ENCODE measurements at regions not wholly inside any gene's neighbourhood (a gene's known extent, or its start where the extent isn't known, plus 50 kb on each side); places are given as distances from the start of the nearest gene placed in this dataset.

DNA sequence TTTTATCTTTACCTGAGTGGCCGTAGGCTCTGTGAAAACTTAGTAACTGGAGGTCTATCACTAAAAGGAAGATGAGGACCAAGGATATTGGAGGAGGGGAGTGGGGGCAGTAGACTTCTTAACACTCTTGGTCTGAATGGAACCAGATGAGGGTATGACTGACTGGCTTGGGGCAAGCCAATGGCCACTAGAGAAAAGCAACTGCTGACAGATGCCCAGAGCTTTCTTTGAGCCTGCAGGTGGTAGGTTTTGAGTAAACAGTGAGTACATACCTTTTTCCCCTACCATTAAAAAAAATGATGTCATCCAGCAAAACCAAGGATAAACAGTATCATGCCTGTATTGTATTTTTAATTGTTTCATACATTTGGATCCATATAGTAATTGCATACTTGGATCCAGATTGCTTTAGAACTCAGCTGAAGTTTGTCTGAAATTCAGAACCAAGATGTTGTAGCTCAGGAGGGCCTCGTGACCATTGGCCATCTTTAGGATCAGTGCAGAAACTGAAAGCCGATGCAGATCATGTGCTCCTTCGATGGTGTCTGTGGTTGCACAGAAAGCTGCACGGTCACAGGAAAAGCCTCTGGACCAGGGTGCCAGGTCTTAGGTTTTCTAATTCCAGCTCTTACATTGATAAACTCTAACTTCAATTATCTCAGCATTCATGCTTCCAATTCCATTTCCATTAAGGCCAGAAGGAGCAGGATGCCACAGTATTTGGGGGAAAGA is 131.0 kb downstream of the PDGFRA start:
- DNase-seq (ENCODE audit: low read depth, low spot score) = no peak

DNA sequence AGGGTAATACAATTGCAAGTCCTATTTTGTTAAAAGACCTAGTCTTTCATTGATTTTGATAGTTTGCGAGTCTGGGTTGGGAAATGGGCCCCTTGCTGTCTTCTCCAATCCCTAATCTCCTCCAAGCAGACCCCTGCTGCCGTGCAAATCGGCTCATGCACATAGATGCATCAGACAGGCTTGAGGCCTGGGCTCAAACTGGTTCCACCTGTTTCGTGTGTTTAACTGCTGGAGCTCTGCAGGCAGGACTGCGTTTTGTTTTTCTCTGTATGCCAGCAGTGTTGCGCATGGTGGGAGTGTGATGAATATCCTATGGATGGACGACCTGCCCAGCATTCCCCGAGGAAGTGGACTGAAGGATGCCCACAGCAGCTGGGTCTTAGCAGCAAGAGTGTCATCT is 133.9 kb downstream of the PDGFRA start:
- DNase-seq (ENCODE audit: low read depth, low spot score) = no peak

DNA sequence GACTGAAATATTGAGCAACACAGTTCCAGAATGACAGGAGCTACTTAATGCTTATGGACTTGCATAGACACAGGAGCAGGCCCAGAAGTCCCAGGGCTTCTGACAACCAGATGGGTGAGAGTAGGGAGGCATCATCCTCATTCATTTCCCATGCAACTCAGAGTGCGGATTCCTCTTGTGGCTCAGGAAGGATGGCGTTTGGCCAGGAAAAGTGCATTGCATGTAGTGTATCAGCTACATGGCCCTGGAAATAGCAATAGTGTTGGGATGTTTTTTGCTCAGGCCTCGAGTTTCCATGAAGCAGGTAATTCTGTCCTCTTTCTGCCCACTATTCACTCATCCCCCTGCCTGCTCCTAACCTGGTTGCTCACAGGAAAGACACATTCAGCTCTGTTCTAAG is 136.6 kb downstream of the PDGFRA start:
- DNase-seq (ENCODE audit: low read depth, low spot score) = no peak

DNA sequence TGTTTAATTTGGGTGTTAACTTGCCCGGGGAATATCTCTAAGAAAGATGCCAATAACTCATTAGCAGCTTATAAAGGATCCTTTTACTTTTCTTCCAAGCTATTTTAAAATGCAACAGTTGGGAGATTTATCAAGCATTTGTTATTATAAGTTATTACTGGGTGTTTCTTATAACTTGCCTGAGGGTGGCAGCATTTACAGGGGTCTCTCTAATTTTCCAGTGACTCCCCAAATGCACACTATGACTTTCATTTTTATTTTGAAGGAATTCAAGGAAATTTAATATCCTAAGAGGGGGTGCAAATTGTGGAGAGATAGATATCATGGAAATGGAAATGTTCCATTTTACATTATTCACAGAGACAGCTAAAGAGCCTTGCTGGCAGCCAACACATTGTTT is 138.0 kb downstream of the PDGFRA start:
- no peak for DNase-seq (ENCODE audit: low read depth, low spot score)

DNA sequence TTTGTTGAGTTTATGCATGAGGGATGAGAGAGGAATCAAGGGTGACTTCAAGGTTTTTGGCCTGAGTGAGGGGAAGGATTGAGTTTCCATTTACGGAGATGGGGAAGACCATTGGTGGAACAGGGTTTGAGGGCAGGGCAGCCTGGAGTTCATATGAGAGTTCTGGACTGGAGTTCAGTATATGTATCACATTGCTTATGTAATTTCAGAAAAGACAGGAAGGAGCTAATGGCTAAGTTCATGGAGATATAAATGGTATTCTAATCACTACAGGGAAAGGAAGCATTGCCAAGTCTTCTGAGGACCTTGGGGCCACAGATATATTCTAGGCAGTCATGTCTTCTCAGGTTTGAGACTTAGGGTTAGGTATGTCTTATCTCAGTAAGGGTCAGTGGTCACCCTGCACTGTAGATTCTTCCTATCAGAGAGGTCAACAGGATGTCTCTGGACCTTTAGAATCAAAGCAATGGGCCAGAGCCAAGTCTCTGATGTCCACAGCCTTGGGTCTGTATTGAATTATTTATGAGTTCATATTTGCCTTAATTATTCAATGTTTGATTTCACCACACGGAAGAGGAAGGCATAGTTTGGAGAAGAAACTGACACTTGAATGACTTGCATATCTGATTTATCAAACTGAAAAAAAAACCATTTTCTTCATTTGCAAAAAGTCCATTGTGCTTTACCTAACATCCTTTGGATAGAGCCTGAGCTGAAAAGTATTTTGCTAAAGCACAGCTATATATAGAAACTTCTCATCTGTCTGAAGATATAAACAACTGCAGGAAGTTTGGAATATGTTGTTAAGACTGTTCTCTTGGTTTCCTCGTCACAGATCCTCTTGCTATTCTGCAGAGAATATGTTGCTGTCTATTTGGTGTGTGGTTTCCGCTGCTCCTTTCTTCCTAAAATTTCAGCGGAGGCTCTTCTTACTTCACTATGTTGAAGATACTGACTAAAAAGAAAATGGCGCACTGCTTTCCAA is 139.5 kb downstream of the PDGFRA start:
- no peak for DNase-seq (ENCODE audit: low read depth, low spot score)

DNA sequence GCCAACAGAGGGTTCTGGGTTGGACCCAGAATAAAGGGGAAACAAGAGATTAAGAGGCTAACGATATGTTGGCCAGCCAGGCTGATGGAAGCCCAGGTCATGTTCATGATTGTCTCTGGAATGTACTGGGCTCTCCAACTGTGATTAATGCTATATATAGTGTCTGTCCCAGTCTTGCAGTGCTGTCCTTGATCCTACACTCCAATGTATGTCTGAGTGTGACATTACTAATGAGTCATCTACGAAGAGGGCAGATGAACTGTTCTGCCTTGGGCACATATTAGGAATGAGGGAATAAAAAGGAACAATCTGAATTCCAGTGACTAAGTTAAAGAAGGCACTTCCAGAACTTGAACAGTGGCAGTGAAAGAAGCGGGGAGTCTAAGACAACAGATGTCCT is 142.1 kb downstream of the PDGFRA start:
- DNase-seq (ENCODE audit: low read depth, low spot score) = no peak

DNA sequence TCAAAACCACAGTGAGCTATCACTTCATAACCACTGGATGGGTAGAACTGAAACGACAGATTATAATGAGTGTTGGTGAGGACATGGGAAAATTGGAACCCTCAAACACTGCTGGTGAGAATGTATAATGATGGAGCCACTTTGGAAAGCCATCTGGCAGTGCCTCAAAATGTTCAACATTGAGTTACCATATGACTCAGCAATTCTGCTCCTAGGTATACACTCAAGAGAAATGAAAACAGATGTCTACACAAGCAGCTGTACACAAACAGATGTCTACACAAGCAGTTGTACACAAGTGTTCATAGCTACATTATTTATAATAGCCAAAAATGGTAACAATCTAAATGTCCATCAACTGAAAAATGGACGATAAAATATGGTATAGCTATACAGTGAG is 143.9 kb downstream of the PDGFRA start:
- no peak for DNase-seq (ENCODE audit: low read depth, low spot score)

DNA sequence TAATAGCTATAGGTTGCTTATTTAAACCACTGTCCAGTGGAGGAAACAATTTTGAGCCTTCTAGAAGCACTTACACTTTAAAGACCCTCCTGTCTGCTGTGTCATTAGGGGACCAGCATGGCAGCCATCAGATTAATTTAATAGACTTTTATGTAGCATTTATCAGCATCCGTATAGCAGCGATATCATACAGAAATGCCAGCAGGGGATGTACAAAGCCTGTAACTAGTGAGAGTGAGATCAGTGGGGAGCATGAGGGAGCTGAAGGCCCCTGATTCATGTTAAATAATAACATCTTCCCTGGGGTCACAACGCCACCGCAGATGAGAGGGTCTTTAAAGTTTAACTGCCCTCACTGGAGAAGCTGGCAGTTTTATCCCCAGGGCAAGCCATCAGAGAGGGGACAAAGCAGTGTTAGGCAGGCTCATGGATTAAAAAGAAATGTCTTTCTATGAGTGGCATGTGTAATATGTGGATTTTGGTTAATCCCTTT is 144.7 kb downstream of the PDGFRA start:
- no peak for DNase-seq (ENCODE audit: low read depth, low spot score)

DNA sequence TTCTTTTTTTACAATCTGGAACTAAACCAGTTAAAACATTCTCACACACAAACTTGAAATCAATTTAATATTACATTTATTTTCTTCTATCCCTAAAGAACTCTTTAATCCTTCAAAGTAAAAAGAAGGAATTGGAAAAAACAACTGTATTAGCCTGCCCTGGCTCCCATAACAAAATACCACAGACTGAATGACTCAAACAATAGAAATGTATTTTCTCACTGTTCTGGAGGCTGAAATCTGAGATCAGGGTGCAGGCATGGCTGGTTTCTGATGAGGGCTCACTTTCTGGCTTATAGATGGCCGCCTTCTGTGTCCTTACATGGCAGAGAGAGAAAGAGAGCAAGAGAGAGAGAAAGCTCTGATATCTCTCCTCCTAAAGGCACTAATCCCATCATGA is 149.4 kb downstream of the PDGFRA start:
- no peak for DNase-seq (ENCODE audit: low read depth, low spot score)

DNA sequence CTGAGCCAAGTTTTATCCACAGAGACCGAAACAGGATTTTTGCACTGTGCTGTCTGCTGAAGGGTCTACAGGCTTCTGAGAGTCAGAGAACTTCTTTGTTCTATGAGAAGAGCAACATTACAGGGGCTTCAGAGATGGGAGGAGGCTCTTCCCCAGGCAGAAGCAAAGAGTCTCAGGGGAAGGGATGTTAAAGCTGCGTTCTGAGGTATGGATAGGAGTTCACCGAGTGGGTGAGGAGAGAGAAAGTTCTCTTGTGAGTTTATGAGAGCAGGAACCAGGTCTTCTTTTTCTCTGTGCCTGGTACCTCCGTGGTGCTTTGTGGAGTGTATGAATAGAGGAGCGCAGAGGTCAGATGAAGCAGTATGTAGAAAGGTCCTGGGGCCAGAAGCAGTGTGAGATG is 155.1 kb downstream of the PDGFRA start:
- DNase-seq (ENCODE audit: low read depth, low spot score) = no peak

DNA sequence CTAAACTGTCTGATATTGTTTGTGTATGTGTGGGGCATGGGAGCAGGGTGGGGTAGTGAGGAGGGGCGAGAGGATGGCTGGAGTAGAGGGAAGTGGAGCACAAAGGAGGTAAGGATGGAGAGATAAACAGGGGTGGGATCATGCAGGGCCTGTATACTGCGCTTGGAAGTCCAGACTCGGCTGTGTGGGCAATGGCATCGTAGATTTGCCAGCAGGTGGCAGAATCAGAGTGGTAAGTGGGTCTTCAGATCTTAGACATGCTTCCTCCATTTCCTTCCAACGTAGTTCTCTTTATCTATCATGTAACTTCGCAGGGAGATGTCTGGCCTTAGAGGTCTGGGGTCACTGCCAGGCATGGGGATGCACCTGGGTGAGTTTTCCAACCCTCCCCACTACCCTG is 155.5 kb downstream of the PDGFRA start:
- no peak for DNase-seq (ENCODE audit: low read depth, low spot score)

DNA sequence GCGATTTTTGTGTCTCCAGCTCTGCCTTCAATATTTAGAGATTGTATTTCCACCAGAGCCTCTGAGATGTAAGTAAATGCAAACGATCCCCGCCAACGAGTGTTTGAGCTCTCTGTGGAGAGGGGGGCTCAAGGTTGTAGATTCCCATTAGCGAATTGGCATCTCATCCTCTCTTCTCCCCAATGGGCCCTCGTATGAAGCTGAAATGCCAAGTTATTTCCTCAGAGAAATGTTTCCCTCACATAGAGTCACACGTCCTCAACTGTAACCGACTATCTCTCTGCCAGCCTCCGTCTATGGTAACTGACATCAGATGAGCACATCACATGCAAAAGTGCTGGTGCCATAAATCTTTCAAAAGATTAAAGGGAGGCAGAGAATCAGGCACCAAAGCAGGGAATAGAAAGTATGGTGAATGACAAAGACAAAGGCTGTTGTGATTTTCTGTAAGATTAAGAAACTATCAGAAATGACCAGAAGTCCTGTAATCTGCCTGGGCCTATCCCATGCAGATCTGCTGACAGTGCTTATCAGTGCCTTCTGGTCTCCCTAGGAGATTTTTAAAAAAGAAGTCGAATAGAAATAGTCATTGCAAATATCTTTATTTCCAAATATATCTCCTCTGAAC is 157.1 kb downstream of the PDGFRA start:
- DNase-seq (ENCODE audit: low read depth, low spot score) = no peak

DNA sequence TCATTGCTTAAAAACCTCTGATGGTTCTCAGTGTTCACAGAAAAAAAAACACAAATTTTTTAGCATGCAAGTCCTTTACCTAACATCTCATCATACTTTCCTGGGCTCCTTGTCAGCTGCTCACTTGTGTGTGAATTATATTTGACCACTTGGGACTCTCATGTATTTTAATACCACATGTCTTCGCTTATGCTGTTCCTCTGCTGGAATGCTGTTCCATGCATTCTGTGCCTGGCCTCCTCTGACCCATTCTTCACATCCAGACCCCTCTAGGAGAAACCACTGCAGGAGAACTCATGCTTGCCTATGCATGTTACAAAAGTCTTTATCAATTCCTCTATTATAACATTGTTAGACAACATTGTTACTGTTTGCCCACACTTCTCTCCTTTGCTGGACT is 157.6 kb downstream of the PDGFRA start:
- DNase-seq (ENCODE audit: low read depth, low spot score) = no peak

DNA sequence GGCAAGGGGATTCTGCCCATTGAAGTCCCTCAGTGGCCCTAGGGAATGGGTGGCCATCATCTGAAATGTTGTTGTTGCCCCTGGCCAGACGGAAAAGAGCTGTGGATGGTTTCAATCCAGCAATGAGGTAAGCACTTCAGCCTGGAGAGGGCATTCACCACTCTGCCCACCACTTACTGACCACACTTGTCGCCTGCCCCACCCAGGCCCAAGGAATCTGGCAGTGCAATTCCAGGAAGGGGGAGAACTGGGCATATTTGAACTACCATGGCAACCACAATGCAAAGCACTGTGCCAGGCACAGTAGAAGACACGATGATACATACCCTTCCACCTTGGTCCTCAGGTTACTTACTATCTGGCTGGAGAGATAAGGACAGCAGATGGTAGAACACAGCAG is 161.6 kb downstream of the PDGFRA start:
- DNase-seq (ENCODE audit: low read depth, low spot score) = no peak

DNA sequence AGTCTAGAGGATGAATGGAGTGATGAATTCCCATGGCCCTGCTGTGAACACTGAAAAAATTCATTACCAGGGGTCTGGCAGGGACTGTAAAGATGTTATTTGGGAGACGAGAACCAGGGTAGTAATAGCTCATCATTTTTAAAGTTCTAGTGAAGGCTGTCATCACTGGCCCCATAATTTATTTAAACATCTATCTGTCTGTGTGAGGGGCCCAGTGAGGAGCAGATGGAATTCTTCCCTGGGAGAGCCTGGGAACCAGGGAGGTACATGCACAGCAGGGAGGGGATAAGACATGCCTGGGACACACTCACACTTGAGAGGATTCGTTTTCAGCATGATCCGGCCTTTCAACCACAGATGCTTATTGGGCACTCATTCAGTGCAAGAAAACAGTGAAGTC is 162.0 kb downstream of the PDGFRA start:
- DNase-seq (ENCODE audit: low read depth, low spot score) = no peak

DNA sequence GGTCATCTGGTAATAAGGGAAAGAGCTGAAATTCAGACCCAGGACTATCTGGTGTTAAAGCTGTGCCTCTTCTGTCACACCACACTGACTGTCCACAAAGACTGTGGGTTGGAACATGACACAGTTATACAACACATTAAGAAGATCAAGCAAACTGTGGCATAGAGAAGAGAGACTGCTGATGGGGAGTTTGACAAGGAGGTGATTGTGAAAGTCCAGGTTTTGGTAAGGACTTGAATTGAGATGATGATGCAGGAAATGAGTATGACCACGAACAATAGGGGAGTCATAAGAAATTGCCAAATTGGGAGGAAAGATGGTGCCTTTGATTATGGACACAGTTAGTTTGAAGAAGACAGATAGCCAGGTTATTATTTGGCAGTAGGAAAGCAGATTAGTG is 163.4 kb downstream of the PDGFRA start:
- no peak for DNase-seq (ENCODE audit: low read depth, low spot score)

DNA sequence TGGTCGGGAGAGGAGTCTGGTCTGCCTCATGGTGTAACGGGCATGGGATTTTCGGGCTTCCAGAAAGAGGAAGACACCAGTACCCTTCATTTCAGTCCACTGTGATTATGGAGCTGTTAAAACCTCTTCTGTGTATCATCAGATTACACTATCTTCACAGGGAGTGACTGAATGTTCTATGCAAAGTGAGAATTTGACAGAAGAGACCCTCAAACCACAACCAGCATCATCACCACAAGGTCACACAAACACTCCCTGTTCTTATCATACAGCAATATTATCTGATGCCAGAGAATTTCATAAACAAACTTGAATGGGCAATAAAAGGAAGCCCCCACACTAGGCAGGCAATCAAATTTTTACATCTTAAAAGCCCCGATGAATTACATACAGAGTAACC is 164.2 kb downstream of the PDGFRA start:
- DNase-seq (ENCODE audit: low read depth, low spot score) = no peak

DNA sequence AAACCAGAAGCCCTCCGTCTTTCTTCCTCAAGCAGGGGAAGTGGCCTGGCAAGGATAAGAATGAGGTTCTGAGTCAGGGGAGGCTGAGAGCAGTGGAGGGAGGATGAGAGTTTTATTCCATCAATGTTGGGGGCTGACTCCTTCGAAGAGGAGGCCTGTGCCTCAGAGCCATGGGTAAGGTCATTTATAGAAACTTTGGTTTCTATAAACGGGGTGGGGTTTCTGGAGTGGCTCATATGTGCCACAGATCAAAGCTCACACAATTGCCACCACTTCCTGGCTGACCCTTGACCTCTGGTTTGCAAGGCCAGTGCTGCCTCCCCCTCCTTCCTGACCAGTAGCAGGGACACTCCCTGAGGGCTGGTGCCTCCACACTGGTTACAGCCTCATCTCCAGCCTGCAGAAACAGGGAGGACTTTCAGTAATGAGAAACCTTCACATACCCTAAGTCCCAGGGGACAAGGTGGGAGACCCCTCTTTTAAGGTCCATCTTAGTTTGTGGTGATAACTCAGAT is 166.0 kb downstream of the PDGFRA start:
- DNase-seq (ENCODE audit: low read depth, low spot score) = no peak

DNA sequence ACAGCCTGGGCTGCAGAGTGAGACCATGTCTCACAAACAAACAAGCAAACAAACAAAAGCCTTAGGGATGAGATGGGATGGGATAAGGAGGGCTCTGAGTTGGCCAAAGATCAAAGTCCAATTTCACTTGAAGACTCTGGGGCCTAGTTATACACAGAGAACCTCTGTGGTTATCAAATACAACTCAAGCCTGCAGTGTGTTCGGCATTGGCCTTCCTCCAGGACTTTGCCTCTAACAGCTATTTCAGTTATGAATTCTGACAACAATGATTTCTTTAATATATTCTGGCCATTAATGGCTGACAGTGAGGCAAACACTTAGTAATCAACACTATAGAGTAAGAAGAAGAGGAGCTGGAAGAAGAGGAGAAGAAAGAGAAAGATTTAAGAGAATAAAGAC is 171.1 kb downstream of the PDGFRA start:
- no peak for DNase-seq (ENCODE audit: low read depth, low spot score)

DNA sequence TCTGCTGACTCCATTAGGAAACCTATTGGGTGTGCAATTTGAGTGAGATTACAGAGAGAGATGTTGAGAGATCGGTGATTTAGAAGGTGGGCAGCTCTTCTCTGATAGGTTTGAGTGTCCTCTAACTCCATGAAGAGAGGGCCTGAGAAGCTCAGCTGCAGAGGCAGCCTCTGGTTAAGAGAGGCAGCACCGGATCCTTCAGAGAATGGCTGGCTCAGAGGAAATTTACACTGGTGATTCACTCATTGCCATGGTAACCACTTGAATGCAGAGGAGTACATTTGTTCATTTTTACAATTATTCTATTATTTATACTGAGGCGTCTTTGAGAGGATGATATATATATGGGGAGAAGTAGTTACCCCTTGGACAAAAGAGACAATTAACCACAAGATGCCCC is 171.7 kb downstream of the PDGFRA start:
- DNase-seq (ENCODE audit: low read depth, low spot score) = no peak

DNA sequence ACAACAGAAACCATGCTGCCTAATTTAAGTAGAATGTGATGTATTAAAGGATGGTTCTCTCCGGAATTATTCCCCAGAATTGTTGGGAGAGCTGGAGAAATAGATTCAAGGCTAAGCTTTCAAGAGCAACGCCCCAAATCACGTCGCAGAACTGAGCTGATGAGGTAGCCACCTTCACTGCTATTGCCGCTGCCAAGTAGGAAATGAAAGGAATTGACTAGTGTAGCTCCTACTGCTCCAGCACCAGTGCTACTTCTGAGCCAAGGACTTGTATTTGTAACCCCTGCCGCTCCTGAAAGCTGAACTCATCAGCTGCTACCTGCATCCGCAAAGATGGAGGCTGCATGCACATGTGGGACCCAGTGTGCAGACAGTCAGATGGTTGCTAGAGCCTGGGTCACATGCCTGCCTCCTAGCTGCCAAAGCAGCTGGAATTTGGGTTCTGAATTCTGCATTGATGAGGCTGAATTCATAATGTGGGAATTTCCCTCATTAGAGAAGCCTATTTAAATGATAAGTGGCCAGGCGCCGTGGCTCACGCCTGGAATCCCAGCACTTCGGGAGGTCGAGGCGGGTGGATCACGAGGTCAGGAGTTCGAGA is 173.9 kb downstream of the PDGFRA start:
- no peak for DNase-seq (ENCODE audit: low read depth, low spot score)
